ENCODE measurements at regions not wholly inside any gene's neighbourhood (a gene's known extent, or its start where the extent isn't known, plus 50 kb on each side); places are given as distances from the start of the nearest gene placed in this dataset.

DNA sequence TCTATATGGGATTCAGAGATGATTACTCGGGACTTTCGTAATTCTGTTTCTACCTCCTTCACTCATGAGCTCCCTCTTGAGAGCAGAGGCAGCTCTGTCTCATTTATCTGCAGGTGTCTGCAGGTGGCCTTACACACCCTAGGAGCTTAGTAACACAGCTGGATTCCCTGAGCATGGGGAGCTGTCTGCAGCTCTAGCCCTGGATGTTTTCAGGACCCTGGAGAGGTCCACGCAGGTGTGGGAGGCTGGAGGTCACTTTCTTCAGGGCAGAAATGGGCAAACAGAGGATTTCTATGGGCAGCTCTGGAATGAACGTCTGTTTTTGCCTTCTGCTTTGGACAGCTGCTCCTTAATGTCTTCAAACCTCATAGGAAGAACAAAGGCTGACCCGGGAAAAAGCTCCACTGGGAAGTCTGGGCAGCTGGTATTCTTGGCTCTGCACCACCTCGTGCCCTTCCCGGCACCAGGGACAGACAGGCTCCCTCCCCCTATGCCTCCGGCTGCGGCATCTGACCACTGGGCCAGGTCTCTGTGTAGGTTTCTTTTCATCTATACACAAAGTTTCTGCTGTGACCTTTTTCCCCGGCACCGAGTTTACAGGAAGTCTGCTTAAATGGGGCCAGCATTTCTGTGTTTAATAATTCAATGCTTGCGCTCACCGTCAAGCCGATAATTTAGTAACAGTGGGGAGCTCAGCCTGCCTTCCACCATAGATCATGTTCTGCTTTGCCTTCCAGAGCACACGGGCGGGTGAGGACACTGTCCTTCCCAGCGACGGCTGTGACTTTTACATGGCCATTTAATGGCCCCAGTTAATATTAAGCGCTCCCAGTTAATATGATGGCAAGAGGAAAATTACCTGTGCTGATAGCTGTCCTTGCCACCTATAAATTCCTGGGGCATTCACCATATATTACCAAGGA lies 320.2 kb upstream of the SFSWAP start:
- TF ChIP-seq GATA3 (IDR thresholded peaks at IDR 0.05; ENCODE audit: low read depth, low read length) (no peak), GATA2 (IDR thresholded peaks at IDR 0.05; ENCODE audit: low read depth, low read length) (no peak)

DNA sequence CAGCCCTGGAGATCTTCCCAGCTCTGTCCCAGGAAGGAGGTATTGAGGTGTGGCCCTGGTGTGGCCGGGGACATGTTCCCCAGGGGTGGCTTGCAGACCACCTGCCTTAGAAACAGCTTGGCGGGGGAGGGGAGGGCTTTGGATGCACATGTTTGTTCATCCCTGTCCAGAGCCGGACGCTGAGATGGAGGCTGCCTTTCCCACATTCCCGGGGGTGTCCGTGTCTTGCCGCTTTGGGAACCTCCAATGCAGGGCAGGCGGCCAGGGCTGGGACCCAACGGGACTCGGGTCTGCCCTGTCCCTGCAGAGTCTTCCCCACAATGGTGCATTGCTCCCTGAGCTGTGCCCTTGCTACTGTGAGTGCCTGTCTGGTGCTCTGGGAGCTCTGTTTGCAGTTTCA lies 319.5 kb upstream of the SFSWAP start:
- TF ChIP-seq GATA3 (IDR thresholded peaks at IDR 0.05; ENCODE audit: low read depth, low read length) (no peak), GATA2 (IDR thresholded peaks at IDR 0.05; ENCODE audit: low read depth, low read length) (no peak)

DNA sequence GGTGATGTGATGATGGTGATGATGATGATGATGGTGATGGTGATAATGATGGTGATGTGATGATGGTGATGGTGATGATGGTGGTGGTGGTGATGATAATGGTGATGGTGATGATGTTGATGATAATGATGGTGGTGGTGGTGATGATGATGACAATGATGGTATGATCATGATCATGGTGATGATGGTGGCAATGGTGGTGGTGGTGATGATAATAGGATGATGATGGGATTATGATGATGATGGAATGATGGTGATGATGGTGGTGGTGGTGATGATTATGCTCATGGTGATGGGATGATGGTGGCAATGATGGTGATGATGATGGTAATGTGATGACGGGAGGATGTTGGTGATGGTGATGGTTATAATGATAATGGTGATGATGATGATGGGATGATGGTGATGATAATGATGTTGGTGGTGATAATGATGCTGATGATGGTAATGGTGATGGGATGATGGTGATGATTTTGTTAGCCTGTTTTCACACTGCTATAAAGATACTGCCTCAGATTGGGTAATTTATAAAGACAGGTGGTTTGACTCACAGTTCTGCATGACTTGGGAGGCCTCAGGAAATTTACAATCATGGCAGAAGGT lies 314.8 kb upstream of the SFSWAP start:
- TF ChIP-seq GATA2 (IDR thresholded peaks at IDR 0.05; ENCODE audit: low read depth, low read length): no peak
- no peak for TF ChIP-seq GATA3 (IDR thresholded peaks at IDR 0.05; ENCODE audit: low read depth, low read length)

DNA sequence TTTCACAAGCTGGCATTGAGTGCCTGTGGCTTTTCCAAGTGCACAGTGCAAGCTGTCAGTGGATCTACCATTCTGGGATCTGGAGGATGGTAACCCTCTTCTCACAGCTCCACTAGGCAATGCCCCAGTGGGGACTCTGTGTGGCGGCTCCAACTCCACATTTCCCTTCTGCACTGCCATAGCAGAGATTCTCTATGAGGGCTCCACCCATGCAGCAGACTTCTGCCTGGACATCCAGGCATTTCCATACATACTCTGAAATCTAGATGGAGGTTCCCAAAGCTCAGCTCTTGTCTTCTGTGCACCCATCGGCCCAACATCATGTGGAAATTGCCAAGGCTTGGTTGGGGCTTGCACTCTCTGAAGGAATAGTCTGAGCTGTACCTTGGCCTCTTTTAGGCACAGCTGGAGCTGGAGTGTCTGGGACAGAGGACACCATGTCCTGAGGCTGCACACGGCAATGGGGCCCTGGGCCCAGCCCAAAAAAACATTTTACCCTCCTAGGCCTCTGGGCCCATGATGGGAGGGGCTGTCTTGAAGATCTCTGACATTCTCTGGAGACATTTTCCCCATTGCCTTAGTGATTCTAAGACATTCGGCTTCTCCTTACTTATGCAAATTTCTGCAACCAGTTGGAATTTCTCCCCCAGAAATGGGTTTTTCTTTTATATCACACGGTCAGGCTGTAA lies 313.3 kb upstream of the SFSWAP start:
- TF ChIP-seq GATA3 (IDR thresholded peaks at IDR 0.05; ENCODE audit: low read depth, low read length) (no peak), GATA2 (IDR thresholded peaks at IDR 0.05; ENCODE audit: low read depth, low read length) (no peak)

DNA sequence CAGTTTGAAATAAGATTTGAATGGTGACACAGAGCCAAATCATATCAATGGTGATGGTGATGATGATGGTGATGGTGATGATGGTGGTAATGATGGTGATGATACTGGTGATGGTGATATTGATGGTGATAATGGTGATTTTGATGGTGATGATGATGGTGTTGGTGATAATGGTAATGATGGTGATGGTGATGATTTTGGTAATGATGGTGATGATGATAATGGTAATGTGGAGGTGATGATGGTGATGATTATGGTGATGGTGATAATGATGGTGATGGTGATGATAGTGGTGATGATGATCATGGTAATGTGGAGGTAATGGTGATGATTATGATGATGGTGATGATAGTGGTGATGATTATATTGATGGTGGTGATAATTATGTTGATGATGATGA lies 311.9 kb upstream of the SFSWAP start:
- TF ChIP-seq GATA2 (IDR thresholded peaks at IDR 0.05; ENCODE audit: low read depth, low read length) (no peak), GATA3 (IDR thresholded peaks at IDR 0.05; ENCODE audit: low read depth, low read length) (no peak)

DNA sequence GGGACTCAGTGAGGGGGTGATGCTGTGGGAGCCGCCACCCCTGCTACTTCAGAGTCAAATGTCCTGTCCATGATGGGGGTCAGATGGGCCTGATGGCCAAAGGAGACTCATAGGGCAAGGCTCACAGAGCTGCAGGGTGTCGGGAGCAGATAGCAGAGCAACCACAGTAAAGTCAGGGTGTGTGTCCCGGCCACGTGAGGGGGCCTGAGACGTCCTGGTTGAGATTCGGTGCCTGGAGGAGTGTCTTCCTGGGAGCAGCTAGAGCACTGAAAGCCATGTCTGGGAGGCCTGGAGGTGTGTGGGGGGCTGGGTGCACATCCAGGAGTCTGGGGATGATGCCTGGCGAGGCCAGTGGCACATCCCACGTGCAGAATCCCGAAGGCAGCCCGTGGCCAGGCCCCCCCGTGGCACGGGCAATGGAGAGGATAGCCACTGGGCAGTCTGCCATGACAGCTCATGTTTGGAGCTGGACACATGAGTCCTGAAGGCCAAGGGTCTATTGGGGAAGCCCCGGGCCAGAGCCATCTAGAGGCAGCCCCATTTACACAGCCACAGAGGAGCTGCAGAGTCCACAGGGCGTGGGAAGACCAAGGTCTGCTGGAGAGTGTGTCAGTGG lies 308.0 kb upstream of the SFSWAP start:
- TF ChIP-seq GATA3 (IDR thresholded peaks at IDR 0.05; ENCODE audit: low read depth, low read length): no peak
- TF ChIP-seq GATA2 (IDR thresholded peaks at IDR 0.05; ENCODE audit: low read depth, low read length): no peak

DNA sequence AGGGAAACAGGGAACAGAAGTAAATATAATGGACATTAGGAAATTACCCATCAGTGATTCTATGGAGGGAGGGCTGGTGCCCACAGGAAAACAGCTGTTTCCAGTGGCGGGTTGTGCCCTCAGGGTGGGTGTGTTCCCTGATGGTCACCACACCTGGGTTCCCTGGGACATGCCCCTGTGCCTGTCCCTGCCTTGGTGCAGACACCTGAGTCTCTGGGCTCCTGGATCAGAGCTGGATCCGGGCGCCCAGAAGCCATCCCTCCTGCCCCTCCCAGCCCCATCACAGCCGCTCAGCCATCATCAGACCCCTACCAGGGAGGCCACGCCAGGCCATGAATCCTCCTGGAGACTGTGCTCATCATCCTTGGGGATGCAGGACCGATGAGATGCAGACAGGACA lies 307.2 kb upstream of the SFSWAP start:
- no peak for TF ChIP-seq GATA2 (IDR thresholded peaks at IDR 0.05; ENCODE audit: low read depth, low read length)
- TF ChIP-seq GATA3 (IDR thresholded peaks at IDR 0.05; ENCODE audit: low read depth, low read length): no peak

DNA sequence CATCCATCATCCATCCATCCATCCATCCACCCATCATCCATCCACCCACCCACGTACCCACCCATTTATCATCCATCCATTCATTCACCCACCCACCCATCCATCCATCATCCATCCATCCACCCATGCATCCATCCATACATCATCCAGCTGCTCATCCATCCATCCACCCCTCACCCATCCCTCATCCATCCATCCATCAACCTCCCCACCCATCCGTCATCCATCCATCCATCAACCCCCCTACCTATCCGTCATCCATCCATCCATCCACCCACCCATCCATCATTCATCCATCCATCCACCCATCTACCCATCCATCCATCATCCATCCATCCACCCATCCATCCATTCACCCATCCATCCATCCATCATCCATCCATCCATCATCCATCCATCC lies 306.2 kb upstream of the SFSWAP start:
- TF ChIP-seq GATA3 (IDR thresholded peaks at IDR 0.05; ENCODE audit: low read depth, low read length) (no peak), GATA2 (IDR thresholded peaks at IDR 0.05; ENCODE audit: low read depth, low read length) (no peak)

DNA sequence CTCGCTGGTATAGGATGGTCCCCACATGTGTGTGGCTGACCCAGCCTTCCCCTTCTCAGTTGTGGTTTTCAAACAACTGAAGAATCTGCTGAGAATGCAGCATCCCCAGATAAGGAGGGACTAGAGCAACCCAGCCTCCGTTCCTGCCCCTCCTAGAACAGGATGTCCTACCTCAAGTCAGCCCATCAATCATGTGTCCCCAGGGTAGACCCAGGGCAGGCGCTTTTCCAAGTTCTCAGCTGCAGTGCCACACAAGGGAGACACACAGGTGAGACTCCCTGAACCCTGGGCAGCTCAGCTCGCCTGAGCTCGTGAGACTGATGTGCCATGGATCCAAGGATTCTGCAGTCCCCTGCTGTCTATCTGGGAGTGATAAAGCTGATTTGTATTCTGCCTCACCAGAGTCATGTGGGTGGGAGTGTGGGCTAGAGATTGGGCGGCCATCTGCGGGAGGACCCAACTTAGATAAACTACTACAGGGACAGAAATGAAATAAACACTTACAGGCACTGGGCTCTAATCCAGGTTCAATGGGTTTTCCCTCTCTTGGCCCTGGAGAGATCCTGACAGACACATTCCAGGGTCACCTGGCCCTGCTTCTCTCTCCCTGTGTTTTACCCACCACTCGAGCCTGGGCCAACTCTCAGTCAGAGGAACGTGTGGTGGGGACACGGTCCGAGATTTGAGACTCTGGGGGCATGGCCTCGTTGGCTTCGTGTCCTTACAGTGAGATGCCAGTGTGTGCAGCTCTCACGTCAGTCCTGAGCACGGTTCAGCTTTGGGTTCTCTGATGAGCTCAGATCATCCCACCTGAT lies 303.5 kb upstream of the SFSWAP start:
- TF ChIP-seq GATA3 (IDR thresholded peaks at IDR 0.05; ENCODE audit: low read depth, low read length) (no peak), GATA2 (IDR thresholded peaks at IDR 0.05; ENCODE audit: low read depth, low read length) (no peak)

DNA sequence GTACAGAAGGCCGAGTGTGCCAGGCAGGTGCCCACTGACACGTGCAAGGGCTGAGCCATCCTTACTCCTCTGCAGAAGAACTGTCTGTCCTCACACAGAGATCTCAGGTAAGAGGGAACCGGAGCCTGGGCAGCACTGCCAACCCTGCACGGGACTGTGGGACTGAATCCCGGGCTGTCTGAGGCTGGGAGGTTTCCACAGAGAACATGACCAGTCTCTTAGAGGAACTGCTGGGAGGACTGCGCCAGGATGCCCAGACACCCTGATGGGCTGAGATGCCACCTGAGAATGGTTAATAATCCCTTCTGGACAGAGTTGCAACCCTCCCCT lies 302.9 kb upstream of the SFSWAP start:
- TF ChIP-seq GATA3 (IDR thresholded peaks at IDR 0.05; ENCODE audit: low read depth, low read length) (no peak), GATA2 (IDR thresholded peaks at IDR 0.05; ENCODE audit: low read depth, low read length) (no peak)

DNA sequence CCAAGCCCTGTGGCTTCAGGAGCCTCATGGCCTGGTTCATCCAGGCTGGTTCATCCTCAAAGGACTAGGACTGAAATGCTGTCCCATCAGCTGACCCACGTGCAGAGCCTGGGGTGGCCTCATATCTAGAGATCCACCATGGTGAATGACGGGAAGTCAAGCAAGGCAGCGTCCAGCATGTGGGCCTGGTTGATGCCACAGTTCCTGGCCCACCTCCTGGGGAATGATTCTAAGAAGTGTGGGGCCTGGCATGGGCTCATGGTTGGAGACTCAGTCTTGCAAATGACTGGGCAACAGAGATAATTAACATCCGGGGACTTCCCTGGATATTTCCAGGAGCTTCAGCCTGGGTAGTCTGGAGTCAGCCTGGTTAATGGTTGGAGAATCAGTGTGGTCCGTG lies 302.4 kb upstream of the SFSWAP start:
- TF ChIP-seq GATA2 (IDR thresholded peaks at IDR 0.05; ENCODE audit: low read depth, low read length) (no peak), GATA3 (IDR thresholded peaks at IDR 0.05; ENCODE audit: low read depth, low read length) (no peak)

DNA sequence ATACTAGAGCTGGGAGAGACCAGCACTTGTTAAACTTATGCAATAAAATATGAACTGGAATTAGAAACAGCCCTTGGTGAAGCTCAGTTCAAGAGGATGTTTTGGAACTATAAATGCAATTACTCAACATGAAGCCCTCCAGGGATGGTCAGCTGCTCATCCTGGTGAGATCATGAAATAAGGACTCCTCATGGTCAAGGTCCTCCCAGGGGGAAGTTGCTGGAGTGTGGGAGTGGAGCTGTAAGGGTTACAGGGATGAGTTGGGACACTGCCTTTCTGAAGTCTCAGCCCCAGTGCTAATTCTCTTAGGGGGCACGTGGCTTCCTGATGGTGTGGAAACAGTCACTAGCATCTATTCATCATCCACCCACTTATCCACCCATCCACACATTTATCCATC lies 301.7 kb upstream of the SFSWAP start:
- no peak for TF ChIP-seq GATA2 (IDR thresholded peaks at IDR 0.05; ENCODE audit: low read depth, low read length)
- TF ChIP-seq GATA3 (IDR thresholded peaks at IDR 0.05; ENCODE audit: low read depth, low read length): no peak

DNA sequence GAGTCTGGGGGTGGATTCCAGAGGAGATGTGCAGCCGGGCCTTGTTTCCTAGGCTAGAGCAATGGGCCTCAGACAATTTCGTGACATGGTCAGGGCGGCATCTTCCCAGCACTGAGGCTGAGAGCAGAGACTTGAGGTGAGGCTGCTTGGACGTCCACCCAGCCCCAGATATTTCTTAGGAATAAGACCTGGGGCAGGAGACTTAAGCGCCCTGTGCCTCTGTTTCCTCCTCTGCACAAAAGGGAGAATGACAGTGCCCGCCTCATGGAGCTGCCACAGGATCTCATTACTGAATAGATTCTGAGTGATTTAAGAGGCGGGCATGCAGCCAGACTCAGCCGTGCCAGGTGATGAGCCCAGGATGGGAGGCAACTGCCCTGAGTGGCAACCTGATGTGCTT lies 297.9 kb upstream of the SFSWAP start:
- no peak for TF ChIP-seq GATA3 (IDR thresholded peaks at IDR 0.05; ENCODE audit: low read depth, low read length)
- TF ChIP-seq GATA2 (IDR thresholded peaks at IDR 0.05; ENCODE audit: low read depth, low read length): no peak

DNA sequence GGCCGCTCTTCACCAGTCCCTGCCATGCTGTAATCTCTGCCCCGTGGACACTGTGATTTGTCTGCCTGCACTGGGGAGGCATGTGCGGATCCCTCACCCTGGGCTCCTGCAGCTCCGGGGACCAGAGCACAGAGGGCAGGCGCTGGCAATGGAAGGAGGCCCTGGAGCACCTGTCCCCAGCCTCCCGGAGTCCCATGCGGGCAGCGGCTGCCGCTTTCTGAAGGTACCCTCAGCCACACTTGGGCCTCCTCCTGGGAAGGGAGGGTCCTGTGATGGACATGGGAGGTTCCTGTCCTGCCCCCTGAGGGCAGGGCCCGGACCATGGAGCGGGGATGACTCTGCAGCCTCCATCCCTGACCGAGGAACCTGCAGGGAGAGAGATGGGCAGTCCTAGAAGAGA lies 297.4 kb upstream of the SFSWAP start:
- no peak for TF ChIP-seq GATA3 (IDR thresholded peaks at IDR 0.05; ENCODE audit: low read depth, low read length)
- TF ChIP-seq GATA2 (IDR thresholded peaks at IDR 0.05; ENCODE audit: low read depth, low read length): no peak
